Peyer's patch (tissue), 4 donors: ENCODE measurements at regions not wholly inside any gene's neighbourhood (a gene's known extent, or its start where the extent isn't known, plus 50 kb on each side); places are given as distances from the start of the nearest gene placed in this dataset.

ENCODE experiments used
- POLR2A ChIP-seq, 2 donors: fragments of 450-650 bp; IDR thresholded peaks; one replicate each; pipeline ENCODE4 v1.5.1; 2017; ENCODE audit warnings: antibody characterized with exemption in 2 of 2, mild to moderate bottlenecking in 2 of 2, moderate library complexity in 2 of 2
- TF ChIP-seq, protein P1 (sequence below), 6 experiments: fragments of 450-650 bp in 4 of 6; fragments of 200-600 bp in 2 of 6; sonication (generic) in 1 of 6; IDR thresholded peaks; one replicate each; pipeline ENCODE4 v1.5.1; 2017 to 2019; ENCODE audit warnings: antibody characterized with exemption in 6 of 6, mild to moderate bottlenecking in 3 of 6, moderate library complexity in 1 of 6

DNA sequence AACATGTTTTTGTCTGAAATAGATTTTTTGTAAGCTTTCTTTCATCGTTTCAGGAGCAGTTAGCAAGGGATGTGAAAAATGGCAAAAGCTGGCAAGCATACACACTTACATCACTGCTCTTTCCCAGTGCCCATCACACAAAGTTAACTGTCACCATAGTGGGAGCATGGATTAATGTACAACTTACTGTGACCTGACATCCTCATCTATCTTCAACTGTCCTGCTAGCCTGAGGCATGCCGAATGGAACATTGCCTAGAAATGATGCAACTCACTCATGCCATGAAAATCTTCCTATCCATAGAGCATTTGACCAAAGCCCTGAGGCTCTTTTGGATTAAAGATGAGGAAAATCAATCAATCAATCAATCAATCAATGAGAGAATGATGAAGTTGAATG, 491.7 kb upstream of the SLC10A2 start:
- no peak for TF ChIP-seq POLR2A (IDR thresholded peaks at IDR 0.05)
- TF ChIP-seq, protein P1, sequence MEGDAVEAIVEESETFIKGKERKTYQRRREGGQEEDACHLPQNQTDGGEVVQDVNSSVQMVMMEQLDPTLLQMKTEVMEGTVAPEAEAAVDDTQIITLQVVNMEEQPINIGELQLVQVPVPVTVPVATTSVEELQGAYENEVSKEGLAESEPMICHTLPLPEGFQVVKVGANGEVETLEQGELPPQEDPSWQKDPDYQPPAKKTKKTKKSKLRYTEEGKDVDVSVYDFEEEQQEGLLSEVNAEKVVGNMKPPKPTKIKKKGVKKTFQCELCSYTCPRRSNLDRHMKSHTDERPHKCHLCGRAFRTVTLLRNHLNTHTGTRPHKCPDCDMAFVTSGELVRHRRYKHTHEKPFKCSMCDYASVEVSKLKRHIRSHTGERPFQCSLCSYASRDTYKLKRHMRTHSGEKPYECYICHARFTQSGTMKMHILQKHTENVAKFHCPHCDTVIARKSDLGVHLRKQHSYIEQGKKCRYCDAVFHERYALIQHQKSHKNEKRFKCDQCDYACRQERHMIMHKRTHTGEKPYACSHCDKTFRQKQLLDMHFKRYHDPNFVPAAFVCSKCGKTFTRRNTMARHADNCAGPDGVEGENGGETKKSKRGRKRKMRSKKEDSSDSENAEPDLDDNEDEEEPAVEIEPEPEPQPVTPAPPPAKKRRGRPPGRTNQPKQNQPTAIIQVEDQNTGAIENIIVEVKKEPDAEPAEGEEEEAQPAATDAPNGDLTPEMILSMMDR (IDR thresholded peaks at IDR 0.05) = no peak
